ENCODE measurements at regions not wholly inside any gene's neighbourhood (a gene's known extent, or its start where the extent isn't known, plus 50 kb on each side); places are given as distances from the start of the nearest gene placed in this dataset.

DNA sequence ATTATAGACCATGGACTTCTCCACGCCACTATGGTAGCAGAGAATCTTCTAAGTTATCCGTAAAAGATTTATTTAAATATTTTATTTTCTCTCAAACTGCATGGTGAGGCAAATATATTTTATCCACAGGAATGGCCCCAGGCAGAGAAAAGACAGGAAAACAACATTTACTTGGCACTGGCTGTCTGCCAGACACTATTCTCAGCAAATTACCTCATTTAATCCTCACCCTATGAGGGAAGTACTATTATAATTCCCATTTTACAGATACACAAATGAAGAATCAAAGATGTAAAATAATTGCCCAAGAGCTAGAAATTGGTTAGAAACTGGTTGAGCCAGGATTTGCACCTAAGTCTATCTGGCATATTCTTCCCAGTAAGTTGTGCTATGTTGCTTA, 361.4 kb upstream of the IL12A start:
- H3K36me3 Mint-ChIP-seq: no peaks in the 10 kb centered on the region
- no peak overlapping the region for H3K4me3 ChIP-seq (ENCODE audit: low read length)
- intact Hi-C loops (cut with micrococcal nuclease): no loop called here
- H3K4me3 Mint-ChIP-seq: no peak overlapping the region
- no peaks in the 10 kb centered on the region for H3K36me3 ChIP-seq (ENCODE audit: control insufficient read depth, insufficient read depth, low read length)
- WGBS (ENCODE audit: insufficient coverage): no CpG with 5 or more reads among the region's 2 CpGs
- H3K4me1 ChIP-seq (ENCODE audit: control insufficient read depth, insufficient read depth, low read length): no peaks in the 10 kb centered on the region
- TF ChIP-seq, protein P1, sequence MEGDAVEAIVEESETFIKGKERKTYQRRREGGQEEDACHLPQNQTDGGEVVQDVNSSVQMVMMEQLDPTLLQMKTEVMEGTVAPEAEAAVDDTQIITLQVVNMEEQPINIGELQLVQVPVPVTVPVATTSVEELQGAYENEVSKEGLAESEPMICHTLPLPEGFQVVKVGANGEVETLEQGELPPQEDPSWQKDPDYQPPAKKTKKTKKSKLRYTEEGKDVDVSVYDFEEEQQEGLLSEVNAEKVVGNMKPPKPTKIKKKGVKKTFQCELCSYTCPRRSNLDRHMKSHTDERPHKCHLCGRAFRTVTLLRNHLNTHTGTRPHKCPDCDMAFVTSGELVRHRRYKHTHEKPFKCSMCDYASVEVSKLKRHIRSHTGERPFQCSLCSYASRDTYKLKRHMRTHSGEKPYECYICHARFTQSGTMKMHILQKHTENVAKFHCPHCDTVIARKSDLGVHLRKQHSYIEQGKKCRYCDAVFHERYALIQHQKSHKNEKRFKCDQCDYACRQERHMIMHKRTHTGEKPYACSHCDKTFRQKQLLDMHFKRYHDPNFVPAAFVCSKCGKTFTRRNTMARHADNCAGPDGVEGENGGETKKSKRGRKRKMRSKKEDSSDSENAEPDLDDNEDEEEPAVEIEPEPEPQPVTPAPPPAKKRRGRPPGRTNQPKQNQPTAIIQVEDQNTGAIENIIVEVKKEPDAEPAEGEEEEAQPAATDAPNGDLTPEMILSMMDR (IDR thresholded peaks at IDR 0.05): no peak
- H3K27ac ChIP-seq (ENCODE audit: low read length): no peak overlapping the region
- no peaks in the 10 kb centered on the region for H3K4me1 Mint-ChIP-seq
- H3K27ac Mint-ChIP-seq: no peak overlapping the region
- ATAC-seq (no peak), DNase-seq (no peak)
- peaks cover 3% of the 10 kb centered on the region in 2 donors for H3K9me3 Mint-ChIP-seq
- no peaks in the 10 kb centered on the region for H3K9me3 ChIP-seq (ENCODE audit: control insufficient read depth, insufficient read depth, low read length)
- H3K27me3 Mint-ChIP-seq (ENCODE audit: low read depth in 2 of 2): no peaks in the 10 kb centered on the region
- H3K27me3 ChIP-seq (ENCODE audit: control insufficient read depth, insufficient read depth, low read length): no peaks in the 10 kb centered on the region

DNA sequence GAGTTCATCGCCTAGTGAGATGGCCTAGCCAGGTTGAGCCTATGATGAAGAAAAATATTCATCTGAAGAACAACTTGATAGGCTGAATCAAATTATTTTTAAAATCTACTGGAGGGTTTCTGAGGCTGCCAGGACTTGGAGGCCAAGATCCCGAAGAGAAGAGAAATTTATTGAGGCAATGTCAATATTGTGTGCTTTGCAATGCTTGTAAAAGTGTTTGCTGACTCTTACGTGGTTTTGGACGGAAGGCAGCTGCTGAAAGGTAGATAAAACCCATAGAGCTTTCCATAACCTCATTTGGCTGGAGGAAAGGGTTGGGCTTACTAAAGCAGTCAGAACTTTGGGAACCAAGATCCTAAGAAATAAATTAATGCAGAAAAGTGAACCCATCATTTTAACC, 361.0 kb upstream of the IL12A start:
- no peaks in the 10 kb centered on the region for H3K4me1 ChIP-seq (ENCODE audit: control insufficient read depth, insufficient read depth, low read length)
- no peak overlapping the region for H3K27ac ChIP-seq (ENCODE audit: low read length)
- Mint-ChIP-seq H3K4me3 (no peak overlapping the region), H3K27me3 (ENCODE audit: low read depth in 2 of 2) (no peaks in the 10 kb centered on the region), H3K27ac (no peak overlapping the region), H3K9me3 (peaks cover 3% of the 10 kb centered on the region in 2 donors), H3K36me3 (no peaks in the 10 kb centered on the region), H3K4me1 (no peaks in the 10 kb centered on the region)
- no peak for DNase-seq
- H3K36me3 ChIP-seq (ENCODE audit: control insufficient read depth, insufficient read depth, low read length): no peaks in the 10 kb centered on the region
- 59% methylated on average over 4 of the region's 4 CpGs for WGBS (ENCODE audit: insufficient coverage)
- no peak overlapping the region for H3K4me3 ChIP-seq (ENCODE audit: low read length)
- H3K9me3 ChIP-seq (ENCODE audit: control insufficient read depth, insufficient read depth, low read length): no peaks in the 10 kb centered on the region
- no peak for ATAC-seq
- H3K27me3 ChIP-seq (ENCODE audit: control insufficient read depth, insufficient read depth, low read length): no peaks in the 10 kb centered on the region
- intact Hi-C loops (cut with micrococcal nuclease): no loop called here
- TF ChIP-seq, protein P1 (IDR thresholded peaks at IDR 0.05): no peak

DNA sequence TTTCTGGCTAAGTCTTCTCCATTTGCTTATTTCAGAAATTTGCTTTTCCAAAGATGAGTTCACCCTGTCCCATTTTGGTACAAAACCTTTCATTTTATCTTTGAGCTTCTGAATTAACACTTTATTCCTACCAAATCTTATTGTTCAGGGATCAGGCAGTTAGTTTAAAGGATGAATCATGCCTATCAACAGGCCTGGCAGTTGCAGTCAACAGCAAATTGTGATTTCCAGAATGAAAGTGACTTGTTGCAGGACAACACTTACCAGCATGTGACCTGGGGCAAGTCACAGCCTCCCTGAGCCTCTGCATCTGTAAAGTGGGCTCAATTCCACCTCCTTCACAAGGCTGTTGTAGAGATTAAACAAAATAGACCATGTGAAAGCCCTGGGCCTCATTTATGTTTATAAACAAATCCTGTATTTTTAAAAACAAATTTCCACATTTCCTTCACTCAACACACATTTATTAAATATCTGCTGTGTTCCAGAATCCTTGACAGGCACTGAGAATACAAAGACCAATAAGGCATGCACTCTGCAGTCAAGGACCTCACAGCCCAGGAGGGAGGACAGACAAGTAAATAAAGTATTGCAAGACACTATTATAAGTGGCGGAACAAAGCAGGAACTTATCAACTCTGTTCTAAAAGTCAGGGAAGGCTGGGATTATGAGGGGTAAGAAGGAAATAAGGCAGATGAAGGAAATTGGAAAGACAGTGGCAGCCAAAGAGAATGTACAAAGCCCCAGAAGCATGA, 359.1 kb upstream of the IL12A start:
- Mint-ChIP-seq H3K36me3 (no peaks in the 10 kb centered on the region), H3K9me3 (peaks cover 0 to 3% of the 10 kb centered on the region in 2 donors)

More for the DNA sequence above, 359.1 kb upstream of the IL12A start:
- intact Hi-C loops (cut with micrococcal nuclease): no loop called here
- H3K27me3 Mint-ChIP-seq (ENCODE audit: low read depth in 2 of 2): no peaks in the 10 kb centered on the region
- Histone ChIP-seq H3K4me3 (ENCODE audit: low read length) (no peak overlapping the region), H3K27me3 (ENCODE audit: control insufficient read depth, insufficient read depth, low read length) (no peaks in the 10 kb centered on the region), H3K9me3 (ENCODE audit: control insufficient read depth, insufficient read depth, low read length) (no peaks in the 10 kb centered on the region), H3K4me1 (ENCODE audit: control insufficient read depth, insufficient read depth, low read length) (no peaks in the 10 kb centered on the region), H3K36me3 (ENCODE audit: control insufficient read depth, insufficient read depth, low read length) (no peaks in the 10 kb centered on the region), H3K27ac (ENCODE audit: low read length) (no peak overlapping the region)
- ATAC-seq (no peak), DNase-seq (no peak)
- 95% methylated on average over 1 of the region's 1 CpG for WGBS (ENCODE audit: insufficient coverage)
- TF ChIP-seq, protein P1 (IDR thresholded peaks at IDR 0.05): no peak
- no peaks in the 10 kb centered on the region for H3K4me1 Mint-ChIP-seq
- H3K27ac Mint-ChIP-seq: no peak overlapping the region
- H3K4me3 Mint-ChIP-seq: no peak overlapping the region

Measured in natural killer cell (primary cell).